A673 (cell line): ENCODE measurements at regions not wholly inside any gene's neighbourhood (a gene's known extent, or its start where the extent isn't known, plus 50 kb on each side); places are given as distances from the start of the nearest gene placed in this dataset.

Experiments
- EZH2 ChIP-seq: fragments of 200-600 bp; sonication (generic); IDR thresholded peaks from 2 replicates; pipeline ENCODE4 v1.6.1; 2017; ENCODE audit warnings: borderline replicate concordance, low read depth, mild to moderate bottlenecking, mixed read lengths, antibody characterized with exemption, low read length; ENCODE audit not compliant: poor library complexity, severe bottlenecking
- TF ChIP-seq, protein P1 (sequence below): fragments of 300-800, 200-600 bp; sonication (generic); conservative IDR thresholded peaks from 2 replicates; pipeline ENCODE4 v1.5.1; 2017; ENCODE audit warnings: low read depth, mild to moderate bottlenecking, antibody characterized with exemption, low read length, moderate library complexity, mixed read lengths

DNA sequence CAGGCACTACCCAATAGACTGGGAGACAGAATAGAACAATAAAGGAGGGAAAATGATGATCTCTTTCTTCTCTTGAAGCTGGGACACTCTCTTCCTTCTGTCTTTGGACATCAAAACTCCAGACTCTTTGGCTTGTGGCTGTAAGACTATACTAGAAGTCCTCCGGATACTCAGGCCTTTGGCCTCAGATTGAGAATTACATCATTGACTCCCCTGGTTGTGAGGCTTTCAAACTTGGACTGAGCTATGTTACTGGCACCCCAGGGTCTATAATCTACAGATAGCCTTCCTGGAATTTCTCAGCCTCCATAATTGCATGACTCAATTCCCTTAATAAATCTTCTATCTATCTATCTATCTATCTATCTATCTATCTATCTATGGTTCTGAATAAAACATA is 294.2 kb upstream of the CT83 start:
- TF ChIP-seq, protein P1, sequence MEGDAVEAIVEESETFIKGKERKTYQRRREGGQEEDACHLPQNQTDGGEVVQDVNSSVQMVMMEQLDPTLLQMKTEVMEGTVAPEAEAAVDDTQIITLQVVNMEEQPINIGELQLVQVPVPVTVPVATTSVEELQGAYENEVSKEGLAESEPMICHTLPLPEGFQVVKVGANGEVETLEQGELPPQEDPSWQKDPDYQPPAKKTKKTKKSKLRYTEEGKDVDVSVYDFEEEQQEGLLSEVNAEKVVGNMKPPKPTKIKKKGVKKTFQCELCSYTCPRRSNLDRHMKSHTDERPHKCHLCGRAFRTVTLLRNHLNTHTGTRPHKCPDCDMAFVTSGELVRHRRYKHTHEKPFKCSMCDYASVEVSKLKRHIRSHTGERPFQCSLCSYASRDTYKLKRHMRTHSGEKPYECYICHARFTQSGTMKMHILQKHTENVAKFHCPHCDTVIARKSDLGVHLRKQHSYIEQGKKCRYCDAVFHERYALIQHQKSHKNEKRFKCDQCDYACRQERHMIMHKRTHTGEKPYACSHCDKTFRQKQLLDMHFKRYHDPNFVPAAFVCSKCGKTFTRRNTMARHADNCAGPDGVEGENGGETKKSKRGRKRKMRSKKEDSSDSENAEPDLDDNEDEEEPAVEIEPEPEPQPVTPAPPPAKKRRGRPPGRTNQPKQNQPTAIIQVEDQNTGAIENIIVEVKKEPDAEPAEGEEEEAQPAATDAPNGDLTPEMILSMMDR, result no peak
- TF ChIP-seq EZH2, result no peak
